Activated B cell treated with CpG ODN at 0.5 μM for 24 hours (primary cell): ENCODE measurements at regions not wholly inside any gene's neighbourhood (a gene's known extent, or its start where the extent isn't known, plus 50 kb on each side); places are given as distances from the start of the nearest gene placed in this dataset.

ENCODE experiments used
- ATAC-seq: fragments of 200-7000 bp; cut with Tn5 transposase; one replicate; pipeline ENCODE4 v1.10.0; 2021; ENCODE audit warnings: low read depth, mild to moderate bottlenecking, moderate library complexity
- CTCF ChIA-PET: fragments of 350-600 bp; sonication (Branson Sonifier 250); formaldehyde crosslinking; loops from one replicate; lab custom pipeline; 2021; ENCODE audit warnings: antibody characterized with exemption; lab: Charles Lee
- POLR2A ChIA-PET: fragments of 350-600 bp; sonication (Branson Sonifier 250); formaldehyde crosslinking; loops from one replicate; lab custom pipeline; 2021; ENCODE audit warnings: antibody characterized with exemption; lab: Charles Lee
- DNase-seq: peaks from one replicate; pipeline ENCODE4 v3.0.0; 2022
- H3K27ac Mint-ChIP-seq: one replicate; pipeline ENCODE4 v1.8.0; 2020; ENCODE audit warnings: mixed read lengths
- H3K27me3 Mint-ChIP-seq: one replicate; pipeline ENCODE4 v1.8.0; 2021; ENCODE audit warnings: mixed read lengths
- H3K36me3 Mint-ChIP-seq: one replicate; pipeline ENCODE4 v1.8.0; 2021; ENCODE audit warnings: low read depth, mixed read lengths
- H3K4me1 Mint-ChIP-seq: one replicate; pipeline ENCODE4 v1.8.0; 2021; ENCODE audit warnings: mixed read lengths
- H3K4me3 Mint-ChIP-seq: one replicate; pipeline ENCODE4 v1.8.0; 2020; ENCODE audit warnings: mild to moderate bottlenecking, mixed read lengths
- H3K9me3 Mint-ChIP-seq: one replicate; pipeline ENCODE4 v1.8.0; 2020; ENCODE audit warnings: mixed read lengths
- intact Hi-C: fragments of 100-400 bp; cut with micrococcal nuclease; formaldehyde crosslinking; loops from one replicate; pipeline ENCODE4 v1.15.1; 2024
- TF ChIP-seq, protein P1 (sequence below): fragments of 200-600 bp; IDR thresholded peaks from one replicate; pipeline ENCODE4 v1.8.0; 2022; ENCODE audit warnings: antibody characterized with exemption, mild to moderate bottlenecking

DNA sequence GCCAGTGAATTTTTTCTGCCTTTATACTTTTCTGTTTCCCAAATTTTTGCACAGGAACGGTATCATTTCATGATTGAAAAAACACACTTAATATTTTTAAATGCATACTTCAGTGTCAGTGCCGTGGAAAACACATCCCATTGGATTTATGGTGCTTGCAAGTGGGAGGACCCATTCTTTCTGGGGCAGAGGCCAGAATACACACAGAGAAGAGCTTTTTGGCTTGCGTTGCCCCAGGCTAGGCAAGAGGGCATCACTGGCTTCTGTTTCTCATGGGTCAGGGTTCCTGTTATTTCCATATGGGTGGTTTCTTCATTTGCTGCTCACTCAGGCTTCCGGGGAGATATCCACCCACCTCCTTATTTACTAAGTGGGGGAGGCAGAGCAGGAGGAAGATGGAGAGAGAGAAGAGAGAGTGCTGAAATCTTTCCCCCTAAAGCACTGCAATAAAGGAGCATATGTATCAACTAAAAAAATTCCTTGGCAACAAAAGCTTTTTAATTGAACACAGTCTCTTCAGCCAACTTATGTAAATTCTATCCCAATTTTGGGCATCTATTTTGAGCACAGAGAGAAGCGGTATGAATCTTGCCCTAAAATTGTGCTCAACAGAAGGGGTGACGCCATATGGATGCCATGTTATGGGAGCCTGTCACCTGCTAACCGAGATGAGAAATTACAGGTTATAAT lies 66.0 kb upstream of the KIRREL3 start:
- no peaks in the 10 kb centered on the region for H3K9me3 Mint-ChIP-seq
- H3K4me3 Mint-ChIP-seq = no peak overlapping the region
- ATAC-seq (no peak), DNase-seq (no peak)
- no peaks in the 10 kb centered on the region for H3K4me1 Mint-ChIP-seq
- intact Hi-C loops = no loop called here
- TF ChIP-seq, protein P1, sequence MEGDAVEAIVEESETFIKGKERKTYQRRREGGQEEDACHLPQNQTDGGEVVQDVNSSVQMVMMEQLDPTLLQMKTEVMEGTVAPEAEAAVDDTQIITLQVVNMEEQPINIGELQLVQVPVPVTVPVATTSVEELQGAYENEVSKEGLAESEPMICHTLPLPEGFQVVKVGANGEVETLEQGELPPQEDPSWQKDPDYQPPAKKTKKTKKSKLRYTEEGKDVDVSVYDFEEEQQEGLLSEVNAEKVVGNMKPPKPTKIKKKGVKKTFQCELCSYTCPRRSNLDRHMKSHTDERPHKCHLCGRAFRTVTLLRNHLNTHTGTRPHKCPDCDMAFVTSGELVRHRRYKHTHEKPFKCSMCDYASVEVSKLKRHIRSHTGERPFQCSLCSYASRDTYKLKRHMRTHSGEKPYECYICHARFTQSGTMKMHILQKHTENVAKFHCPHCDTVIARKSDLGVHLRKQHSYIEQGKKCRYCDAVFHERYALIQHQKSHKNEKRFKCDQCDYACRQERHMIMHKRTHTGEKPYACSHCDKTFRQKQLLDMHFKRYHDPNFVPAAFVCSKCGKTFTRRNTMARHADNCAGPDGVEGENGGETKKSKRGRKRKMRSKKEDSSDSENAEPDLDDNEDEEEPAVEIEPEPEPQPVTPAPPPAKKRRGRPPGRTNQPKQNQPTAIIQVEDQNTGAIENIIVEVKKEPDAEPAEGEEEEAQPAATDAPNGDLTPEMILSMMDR = no peak
- no peak overlapping the region for H3K27ac Mint-ChIP-seq
- peaks cover 2% of the 10 kb centered on the region for H3K27me3 Mint-ChIP-seq
- ChIA-PET CTCF (no interaction called here), POLR2A (no interaction called here)
- no peaks in the 10 kb centered on the region for H3K36me3 Mint-ChIP-seq

DNA sequence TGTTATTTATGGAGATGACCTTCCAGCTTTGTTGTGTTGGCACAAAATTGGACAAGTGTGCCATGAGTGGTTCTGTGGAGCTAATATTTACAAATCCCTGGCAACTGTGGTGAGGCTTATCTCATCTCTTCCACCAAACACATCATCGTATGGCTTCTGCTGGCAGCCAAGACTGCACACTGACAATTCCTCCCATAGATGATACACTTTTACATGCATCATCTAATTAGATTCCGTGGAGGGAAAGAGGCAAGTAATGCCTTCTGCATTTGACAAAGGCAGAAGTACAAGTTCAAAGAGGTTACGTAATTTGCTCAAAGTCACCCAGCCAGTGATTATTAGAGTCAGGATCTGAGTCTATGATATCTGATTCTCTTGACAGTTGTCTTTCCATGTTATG lies 62.7 kb upstream of the KIRREL3 start:
- TF ChIP-seq, protein P1 = no peak
- Mint-ChIP-seq H3K27ac (no peak overlapping the region), H3K4me3 (no peak overlapping the region), H3K36me3 (no peaks in the 10 kb centered on the region), H3K27me3 (peaks cover 2% of the 10 kb centered on the region), H3K9me3 (no peaks in the 10 kb centered on the region), H3K4me1 (no peaks in the 10 kb centered on the region)
- intact Hi-C loops = no loop called here
- CTCF ChIA-PET = no interaction called here
- ATAC-seq (no peak), DNase-seq (no peak)
- POLR2A ChIA-PET = no interaction called here

DNA sequence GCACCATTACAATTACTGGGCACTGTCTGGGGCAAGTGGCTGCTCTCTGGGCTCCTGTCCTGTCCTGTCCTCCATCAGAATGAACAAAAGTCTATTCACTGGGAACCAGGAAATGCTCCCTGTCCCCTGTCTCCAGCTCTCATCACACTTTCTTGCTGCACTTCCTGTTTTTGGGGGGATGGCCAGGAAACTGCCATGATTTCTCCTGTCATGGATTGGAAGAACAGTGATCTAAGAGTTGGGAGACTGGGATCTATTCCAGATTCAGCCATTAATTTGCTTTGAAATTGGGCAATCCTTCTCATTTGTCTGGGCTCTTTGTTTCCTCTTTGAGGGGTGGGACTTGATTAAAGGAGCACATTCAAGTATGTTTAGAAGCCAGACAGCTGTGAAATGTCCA lies 61.4 kb upstream of the KIRREL3 start:
- H3K4me1 Mint-ChIP-seq = no peaks in the 10 kb centered on the region
- H3K27me3 Mint-ChIP-seq = no peaks in the 10 kb centered on the region
- CTCF ChIA-PET = no interaction called here
- ATAC-seq (no peak), DNase-seq (no peak)
- H3K4me3 Mint-ChIP-seq = no peak overlapping the region
- POLR2A ChIA-PET = no interaction called here
- H3K27ac Mint-ChIP-seq = no peak overlapping the region
- no peaks in the 10 kb centered on the region for H3K9me3 Mint-ChIP-seq
- intact Hi-C loops = no loop called here
- no peaks in the 10 kb centered on the region for H3K36me3 Mint-ChIP-seq
- TF ChIP-seq, protein P1 = no peak

DNA sequence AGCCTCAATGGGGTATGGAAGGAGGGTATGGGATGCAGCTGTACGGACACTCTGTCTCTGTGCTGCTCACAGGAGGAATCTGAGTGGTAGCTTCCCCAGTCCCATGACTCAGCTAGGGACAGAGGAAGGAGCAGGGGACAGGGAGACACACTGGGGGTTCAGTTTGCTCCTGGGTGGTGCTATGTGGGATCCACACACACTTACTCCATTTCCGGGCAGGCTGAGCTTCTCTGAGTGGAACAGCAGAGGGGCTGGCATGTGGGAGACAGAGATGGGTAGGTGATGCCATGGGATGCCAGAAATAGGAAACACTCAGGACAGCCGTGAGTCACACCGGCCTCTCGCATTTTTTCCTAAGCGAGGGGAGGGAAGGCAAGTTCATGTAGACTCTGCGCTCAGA lies 59.2 kb upstream of the KIRREL3 start:
- Mint-ChIP-seq H3K27me3 (no peaks in the 10 kb centered on the region), H3K27ac (no peak overlapping the region), H3K4me3 (no peak overlapping the region), H3K36me3 (no peaks in the 10 kb centered on the region), H3K9me3 (no peaks in the 10 kb centered on the region), H3K4me1 (no peaks in the 10 kb centered on the region)
- intact Hi-C loops = no loop called here
- TF ChIP-seq, protein P1 = no peak
- ChIA-PET CTCF (no interaction called here), POLR2A (no interaction called here)
- DNase-seq (no peak), ATAC-seq (no peak)

DNA sequence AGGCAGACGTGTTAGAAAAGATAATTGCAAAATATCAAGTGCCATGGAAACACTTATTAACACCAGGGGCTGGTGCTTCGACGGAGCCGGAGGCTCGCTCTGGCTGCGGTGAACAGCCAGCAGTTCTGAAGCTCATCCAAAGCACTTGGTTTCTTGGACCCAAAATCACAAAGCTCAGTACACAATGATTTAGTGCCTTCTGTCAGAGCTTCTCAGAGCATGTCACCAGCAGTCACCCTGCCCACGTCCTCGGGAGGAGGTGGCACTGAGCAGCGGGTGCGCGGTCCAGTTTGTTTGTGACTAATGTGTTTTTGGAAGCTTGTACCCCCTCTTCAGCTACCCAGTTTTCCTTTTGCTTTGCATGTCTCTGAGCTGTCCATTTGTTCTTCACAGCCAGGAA lies 58.7 kb upstream of the KIRREL3 start:
- intact Hi-C loops = no loop called here
- Mint-ChIP-seq H3K27ac (no peak overlapping the region), H3K4me1 (no peaks in the 10 kb centered on the region), H3K36me3 (no peaks in the 10 kb centered on the region), H3K27me3 (no peaks in the 10 kb centered on the region), H3K4me3 (no peak overlapping the region), H3K9me3 (no peaks in the 10 kb centered on the region)
- ATAC-seq = no peak
- CTCF ChIA-PET = no interaction called here
- POLR2A ChIA-PET = no interaction called here
- TF ChIP-seq, protein P1 = no peak
- no peak for DNase-seq
